Loucy (cell line): ENCODE measurements at regions not wholly inside any gene's neighbourhood (a gene's known extent, or its start where the extent isn't known, plus 50 kb on each side); places are given as distances from the start of the nearest gene placed in this dataset.

Source experiments
- EZH2phosphoT487 ChIP-seq: fragments of 200-600 bp; IDR thresholded peaks from 2 replicates; pipeline ENCODE4 v1.6.1; 2018; ENCODE audit warnings: antibody characterized with exemption, mild to moderate bottlenecking, moderate library complexity, borderline replicate concordance
- TF ChIP-seq, protein P1 (sequence below): fragments of 200-600 bp; sonication (generic); conservative IDR thresholded peaks from 2 replicates; pipeline ENCODE4 v1.5.1; 2014; ENCODE audit warnings: mild to moderate bottlenecking, antibody characterized with exemption, low read length

GRCh38 chr20:6705926-6706548, 61.4 kb upstream of the BMP2 start:
- TF ChIP-seq, protein P1, sequence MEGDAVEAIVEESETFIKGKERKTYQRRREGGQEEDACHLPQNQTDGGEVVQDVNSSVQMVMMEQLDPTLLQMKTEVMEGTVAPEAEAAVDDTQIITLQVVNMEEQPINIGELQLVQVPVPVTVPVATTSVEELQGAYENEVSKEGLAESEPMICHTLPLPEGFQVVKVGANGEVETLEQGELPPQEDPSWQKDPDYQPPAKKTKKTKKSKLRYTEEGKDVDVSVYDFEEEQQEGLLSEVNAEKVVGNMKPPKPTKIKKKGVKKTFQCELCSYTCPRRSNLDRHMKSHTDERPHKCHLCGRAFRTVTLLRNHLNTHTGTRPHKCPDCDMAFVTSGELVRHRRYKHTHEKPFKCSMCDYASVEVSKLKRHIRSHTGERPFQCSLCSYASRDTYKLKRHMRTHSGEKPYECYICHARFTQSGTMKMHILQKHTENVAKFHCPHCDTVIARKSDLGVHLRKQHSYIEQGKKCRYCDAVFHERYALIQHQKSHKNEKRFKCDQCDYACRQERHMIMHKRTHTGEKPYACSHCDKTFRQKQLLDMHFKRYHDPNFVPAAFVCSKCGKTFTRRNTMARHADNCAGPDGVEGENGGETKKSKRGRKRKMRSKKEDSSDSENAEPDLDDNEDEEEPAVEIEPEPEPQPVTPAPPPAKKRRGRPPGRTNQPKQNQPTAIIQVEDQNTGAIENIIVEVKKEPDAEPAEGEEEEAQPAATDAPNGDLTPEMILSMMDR: no peak
- no peak for TF ChIP-seq EZH2phosphoT487
